Amniotic stem cell (primary cell): ENCODE measurements at regions not wholly inside any gene's neighbourhood (a gene's known extent, or its start where the extent isn't known, plus 50 kb on each side); places are given as distances from the start of the nearest gene placed in this dataset.
"Not testable (repeated sequence)": the region's sequence is repeated elsewhere in the genome, so short reads cannot be mapped to it uniquely, and the experiment has no call there.

Experiments
- DNase-seq: peaks from one replicate; lab custom pipeline; 2025; lab: John Stamatoyannopoulos, UW

DNA sequence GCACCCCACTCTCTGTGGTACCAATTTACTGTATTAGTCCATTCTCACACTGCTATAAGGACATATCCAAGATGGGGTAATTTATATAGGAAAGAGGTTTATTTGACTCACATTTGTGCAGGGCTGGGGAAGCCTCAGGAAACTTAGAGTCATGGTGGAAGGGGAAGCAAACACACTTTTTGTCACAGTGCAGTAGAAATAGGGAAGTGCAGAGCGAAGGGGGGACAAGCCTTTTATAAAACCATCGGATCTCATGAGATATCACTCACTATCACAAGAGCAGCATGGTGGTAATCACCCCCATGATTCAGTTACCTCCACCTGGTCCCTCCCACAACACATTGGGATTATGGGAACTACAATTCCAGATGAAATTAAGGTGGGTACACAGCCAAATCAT, 766.9 kb upstream of the PCDH10 start:
- no peak for DNase-seq

DNA sequence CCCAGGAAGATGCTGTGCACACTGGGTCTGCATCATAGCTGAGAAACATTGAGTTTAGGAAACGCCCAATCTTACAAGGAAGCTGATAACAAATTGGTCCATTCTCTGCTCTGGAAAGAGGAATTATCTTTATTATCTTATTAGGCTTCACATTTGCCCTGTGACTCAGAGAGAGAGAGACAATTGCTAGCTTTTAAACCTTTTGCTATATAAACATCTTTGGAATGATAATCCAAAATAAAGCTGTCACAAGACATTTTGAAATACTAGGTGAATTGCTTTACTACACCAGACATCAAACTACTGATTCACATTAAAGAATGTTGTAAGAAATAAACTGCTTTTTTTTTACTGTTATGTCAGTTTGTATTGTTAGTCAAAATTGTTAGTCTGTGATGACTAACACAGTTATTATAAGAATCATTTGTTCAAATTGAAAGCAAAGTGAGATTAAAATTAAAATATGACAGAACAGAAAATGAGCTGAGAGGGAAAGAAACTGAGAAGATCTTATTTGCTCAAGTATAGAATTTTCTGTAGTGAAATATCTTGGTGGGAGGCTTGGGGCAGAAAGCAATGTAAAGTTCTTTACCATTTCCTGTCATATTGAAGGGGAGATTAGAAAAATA, 765.4 kb upstream of the PCDH10 start:
- DNase-seq = no peak

DNA sequence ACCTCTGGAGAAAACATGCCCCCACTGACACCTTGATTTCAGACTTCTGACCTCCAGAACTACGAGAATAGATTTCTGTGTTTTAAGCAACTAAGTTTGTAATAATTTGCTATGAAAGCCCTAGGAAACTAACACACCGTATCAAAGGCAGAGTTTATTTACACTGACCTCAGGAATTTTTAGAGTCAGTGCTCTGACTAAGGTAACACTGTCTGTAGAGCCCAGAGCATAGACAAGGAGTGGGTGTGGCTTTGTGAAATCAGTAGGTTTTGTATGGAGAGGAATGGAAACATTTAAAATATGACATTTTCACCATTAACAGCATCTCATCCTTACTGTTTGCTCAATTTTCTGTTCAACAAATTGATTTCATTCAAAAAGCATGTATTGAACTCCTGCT, 764.4 kb upstream of the PCDH10 start:
- DNase-seq = no peak

DNA sequence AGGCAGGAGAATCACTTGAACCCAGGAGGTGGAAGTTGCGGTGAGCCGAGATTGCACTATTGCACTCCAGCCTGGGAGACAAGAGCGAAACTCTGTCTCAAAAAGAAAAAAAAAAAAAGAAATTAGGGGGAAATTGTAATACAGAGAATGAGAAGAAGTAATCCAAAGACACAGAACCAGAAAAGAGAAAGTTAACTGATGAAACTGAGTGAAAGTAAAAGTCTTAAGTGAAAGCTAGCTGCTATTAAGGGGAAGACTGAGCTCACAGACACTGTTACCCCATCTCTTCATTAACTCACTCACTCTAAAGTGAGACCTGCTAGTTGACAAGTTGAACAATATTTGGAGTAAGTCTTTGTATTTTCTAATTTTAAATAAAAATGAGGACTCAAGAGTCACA, 763.0 kb upstream of the PCDH10 start:
- DNase-seq = no peak

DNA sequence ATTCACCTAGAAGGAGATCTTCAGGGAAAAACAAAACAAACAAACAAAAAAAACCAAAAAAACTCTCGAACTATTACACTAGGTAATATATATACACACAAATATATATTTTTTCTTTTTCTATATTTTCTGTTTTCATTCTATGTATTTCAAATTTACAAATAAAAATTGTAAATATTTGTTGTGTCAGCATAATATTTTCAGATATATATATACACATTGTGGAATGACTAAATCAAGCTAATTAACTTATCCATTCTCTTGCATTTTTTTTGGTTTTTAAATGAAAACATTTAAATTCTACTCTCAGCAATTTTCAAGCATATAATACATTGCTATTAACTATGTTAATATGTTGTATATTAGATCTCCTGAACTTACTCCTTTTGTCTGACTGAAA, 762.0 kb upstream of the PCDH10 start:
- DNase-seq = no peak

DNA sequence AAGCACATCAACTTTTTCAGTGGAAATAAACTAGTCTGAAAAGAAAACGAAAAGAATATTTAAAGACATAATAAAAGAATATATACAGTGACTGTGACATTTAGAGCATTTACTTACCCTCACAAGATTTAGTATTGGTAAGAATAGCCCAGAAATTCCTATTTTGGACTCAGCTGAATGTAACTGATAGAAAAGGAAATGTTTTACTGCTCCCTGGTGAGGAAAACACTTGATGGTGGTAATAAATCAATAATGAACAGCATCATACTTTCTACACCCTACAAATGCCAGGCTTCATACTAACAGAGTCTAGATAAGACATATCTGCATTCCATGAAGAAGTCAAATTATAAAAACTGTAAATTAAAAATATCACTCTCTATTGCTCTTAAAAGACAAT, 753.5 kb upstream of the PCDH10 start:
- no peak for DNase-seq

DNA sequence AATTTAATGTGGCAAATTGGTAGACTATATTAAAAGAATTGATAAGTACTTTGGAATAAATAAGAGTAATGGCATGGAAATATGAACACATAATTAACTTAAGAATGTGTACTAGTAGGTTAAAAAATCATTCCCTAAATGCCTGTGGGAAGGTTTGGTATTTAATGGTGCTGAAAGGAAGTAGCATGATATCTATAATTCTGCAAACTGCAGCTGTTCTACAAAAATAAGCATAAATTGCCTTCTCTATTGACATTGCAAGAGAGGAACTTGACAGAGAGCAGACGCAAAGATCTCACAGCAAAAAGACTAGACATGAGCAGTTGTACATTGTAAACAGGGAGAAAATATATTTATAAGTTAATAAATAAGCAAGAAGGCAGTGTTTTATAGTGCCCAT, 752.5 kb upstream of the PCDH10 start:
- DNase-seq = no peak

DNA sequence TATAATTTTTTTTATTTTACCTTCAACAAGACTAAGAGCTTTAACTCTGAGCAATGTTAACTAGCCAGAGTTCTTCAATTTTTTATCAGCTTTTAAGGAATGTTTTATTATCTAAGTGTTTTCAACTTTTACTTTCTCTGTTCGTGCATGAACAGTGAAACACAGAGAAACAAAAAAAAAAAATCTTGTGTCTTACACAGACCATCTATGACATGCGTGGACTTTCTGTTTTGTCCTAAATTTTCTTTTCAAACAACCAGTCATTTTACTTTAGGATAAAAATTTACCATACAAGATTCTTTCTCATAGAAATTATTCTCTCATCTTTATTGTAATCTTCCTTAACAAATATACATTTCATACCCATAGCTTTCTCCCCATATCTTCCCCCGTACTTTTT, 731.9 kb upstream of the PCDH10 start:
- DNase-seq = no peak

DNA sequence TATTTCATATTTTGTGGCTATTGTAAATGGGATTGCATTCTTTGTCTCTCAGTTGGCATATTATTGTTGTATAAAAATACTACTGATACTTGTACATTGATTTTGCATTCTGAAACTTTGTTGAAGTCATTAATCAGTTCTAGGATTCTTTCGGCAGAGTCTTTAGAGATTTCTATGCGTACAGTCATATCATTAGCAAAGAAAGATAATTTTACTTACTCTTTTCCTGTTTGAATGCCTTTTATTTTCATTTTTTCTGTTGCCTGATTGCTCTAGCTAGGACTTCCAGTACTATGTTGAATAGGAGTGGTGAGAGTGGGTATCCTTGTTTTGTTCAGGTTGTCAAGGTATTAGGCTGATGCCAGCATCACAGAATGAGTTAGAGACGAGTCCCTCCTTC, 722.0 kb upstream of the PCDH10 start:
- no peak for DNase-seq

DNA sequence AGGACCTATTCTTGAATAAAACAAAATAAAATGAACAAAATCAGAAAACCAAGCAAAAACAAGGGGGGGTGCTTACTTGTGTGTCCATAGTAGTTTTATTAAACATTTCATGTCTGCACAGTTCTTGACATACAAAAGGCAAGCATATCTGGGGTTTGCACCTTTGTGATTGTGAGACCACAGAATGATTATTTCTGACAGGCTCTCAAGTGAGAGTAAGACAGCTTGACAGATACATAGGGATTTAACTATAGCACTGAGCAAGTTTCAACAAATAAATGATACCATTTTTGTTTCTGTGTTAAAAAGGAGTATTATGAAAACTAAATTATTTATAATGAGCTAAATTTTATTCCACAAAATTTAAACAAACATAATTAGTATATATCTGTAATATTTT, 712.0 kb upstream of the PCDH10 start:
- no peak for DNase-seq

DNA sequence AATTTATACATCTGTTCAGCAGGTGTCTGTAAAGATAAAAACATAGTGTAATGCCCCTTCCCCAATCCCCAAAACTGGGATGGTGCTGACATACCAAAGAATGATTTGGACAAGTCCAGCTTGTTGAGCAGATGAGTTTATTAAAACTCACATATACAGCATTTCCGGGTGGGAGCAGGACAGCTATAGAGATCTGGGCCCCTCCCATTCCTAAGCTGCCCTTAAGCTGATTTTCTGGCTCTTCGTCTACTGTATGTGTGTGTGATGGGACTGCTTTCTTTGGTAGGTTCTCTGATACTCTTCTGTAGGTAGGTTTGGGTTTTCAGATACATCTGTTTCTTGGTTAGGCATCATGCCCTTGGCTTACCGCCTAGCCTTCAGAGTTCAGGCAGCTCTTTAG, 703.7 kb upstream of the PCDH10 start:
- DNase-seq = no peak

DNA sequence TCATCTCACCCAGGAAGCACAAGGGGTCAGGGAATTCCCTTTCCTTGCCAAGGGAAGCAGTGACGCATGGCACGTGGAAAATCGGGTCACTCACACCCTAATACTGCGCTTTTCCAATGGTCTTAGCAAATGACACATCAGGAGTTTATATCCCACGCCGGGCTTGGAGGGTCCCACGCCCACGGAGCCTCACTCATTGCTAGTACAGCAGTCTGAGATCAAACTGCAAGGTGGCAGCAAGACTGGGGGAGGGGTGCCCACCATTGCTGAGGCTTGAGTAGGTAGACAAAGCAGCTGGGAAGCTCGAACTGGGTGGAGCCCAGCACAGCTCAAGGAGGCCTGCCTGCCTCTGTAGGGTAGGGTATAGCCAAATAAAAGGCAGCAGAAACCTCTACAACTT, 691.1 kb upstream of the PCDH10 start:
- DNase-seq = not testable (repeated sequence)

DNA sequence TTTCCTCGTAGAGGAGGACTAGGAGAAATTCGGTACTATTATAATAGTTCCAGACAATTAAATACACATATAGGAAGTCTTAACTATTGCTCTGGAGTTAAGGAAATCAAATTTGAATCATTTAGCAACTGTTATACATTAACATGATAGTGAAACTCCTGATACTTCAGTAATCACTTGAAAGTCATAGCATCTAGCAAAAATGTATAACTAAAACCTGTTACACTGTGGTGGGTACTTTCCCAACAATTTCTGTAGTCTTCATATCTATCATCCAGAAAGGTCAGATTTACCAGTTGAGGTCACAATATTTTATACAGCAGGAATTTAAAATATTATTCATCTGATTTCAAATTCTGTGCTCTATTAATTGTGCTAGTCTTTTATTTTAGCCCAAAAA, 669.6 kb upstream of the PCDH10 start:
- no peak for DNase-seq

DNA sequence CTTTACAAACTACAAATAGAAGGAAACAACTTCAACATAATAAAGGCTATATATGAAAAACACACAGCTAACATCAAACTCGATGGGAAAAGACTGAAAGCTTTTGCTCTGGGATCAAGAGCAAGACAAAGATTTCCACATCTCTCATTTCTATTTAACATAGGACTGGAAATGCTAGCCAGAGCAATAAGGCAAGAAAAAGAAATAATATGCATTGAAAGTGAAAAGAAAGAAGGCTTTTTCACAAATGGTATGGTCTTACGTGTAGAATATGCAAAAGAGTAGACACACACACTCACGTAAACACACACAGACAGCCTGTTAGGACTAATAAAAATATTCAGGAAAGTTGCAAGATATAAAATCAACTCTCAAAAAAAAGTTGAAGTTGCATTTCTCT, 660.5 kb upstream of the PCDH10 start:
- DNase-seq = no peak

DNA sequence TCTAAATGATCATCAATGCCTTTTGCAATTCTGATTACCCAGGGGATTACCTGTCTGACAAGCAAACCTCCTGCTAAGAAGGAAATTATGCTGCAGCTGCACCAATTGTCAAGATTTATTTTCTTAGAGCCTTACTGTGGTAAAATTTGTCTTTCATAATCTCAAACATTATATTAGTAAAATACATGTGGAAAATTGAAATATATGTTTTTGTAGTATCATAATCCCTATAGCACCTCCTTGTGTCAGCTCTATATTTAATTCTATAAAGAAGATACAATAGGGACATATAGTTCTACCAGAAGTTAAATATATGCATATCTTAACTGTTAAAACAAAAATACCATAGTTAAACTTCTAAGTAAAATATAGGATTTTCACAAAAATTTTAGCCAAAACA, 655.6 kb upstream of the PCDH10 start:
- no peak for DNase-seq

DNA sequence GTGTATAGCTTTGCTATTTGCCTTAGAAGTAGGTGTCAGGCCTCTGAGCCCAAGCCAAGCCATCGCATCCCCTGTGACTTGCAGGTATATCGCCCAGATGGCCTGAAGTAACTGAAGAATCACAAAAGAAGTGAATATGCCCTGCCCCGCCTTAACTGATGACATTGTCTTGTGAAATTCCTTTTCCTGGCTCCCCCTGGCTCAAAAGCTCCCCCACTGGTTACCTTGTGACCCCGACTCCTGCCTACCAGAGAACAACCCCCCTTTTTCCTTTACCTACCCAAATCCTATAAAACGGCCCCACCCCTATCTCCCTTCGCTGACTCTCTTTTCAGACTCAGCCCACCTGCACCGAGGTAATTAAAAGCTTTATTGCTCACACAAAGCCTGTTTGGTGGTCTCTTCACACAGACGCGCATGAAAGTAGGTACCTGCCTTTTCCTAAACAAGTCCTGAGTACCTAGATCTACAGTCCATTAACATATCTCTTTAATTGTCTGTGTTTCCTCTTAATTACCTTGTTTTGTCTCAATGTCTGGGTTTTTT, 653.8 kb upstream of the PCDH10 start:
- not testable (repeated sequence) for DNase-seq

DNA sequence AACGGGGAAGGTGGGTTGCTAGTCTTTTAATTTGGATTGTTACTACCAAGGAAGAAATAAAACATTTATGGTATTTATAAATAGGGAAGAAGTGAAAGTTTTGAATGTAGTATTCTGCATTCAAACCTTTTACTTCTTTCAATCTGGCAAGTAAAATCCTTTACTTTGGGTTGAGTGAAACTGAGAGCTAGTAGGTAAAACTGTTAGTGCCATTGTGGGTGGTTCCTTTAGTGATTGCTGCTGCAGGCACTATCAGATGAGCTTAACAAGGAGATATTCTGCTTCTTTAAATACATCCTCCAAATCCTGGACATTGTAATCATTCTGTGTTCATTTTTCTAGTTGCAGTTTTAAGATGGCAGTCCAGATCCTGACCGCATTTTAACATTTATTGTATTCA, 650.9 kb upstream of the PCDH10 start:
- DNase-seq = no peak

DNA sequence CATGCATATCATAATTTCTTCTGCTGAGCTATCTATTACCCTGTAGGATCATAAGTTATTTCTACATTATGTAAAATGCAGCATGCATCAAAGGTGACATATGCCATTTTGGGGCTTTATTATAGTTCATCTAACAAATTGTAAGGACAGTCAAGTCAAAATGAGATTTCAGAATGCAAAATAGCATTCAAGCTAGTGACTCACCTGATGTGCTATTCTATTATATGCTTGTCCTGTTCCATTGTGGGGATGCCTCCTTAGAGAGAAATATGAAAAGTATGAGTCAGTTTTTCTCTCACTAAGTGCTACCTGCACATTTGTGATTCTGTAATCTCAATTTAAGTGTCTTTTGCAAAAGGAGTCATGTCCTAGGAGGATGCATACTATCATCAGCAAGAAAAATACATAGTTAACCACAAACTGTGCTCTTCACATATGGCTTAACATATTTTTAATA, 647.0 kb upstream of the PCDH10 start:
- DNase-seq = no peak

DNA sequence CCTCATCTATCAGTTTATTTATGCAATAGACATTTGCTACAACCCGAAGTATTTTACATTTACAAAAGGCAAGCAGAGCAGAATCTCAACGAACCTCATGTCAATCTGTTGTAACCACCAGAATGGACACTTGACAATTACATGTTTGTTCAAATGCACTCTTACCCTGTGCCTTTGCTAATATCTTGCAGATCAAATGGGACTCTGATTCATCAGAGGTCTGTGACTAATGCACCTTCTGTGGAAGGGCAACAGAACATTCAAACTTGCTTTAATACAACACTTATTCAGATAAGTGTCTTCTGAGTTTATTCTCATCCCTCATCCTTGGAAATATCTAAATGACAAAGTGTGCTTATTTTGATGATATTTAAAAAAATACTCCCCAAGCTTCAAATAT, 644.7 kb upstream of the PCDH10 start:
- no peak for DNase-seq

DNA sequence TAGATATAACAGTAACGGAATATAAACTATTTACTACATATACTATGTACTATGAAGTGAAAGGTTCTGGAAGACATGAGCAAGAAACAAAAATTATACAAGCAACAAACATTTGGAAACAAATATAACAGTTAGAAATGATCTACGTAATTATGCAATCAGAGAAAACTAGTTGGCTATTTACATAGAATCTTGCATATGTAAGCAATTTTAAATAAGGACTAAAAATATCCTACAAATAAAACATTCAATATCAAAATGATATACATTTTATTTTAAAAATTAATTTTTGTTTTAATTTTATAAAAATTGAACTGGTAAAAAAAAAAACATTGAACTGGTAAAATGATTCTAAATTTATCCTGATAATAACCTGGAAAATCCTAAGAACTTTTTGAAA, 642.5 kb upstream of the PCDH10 start:
- no peak for DNase-seq

DNA sequence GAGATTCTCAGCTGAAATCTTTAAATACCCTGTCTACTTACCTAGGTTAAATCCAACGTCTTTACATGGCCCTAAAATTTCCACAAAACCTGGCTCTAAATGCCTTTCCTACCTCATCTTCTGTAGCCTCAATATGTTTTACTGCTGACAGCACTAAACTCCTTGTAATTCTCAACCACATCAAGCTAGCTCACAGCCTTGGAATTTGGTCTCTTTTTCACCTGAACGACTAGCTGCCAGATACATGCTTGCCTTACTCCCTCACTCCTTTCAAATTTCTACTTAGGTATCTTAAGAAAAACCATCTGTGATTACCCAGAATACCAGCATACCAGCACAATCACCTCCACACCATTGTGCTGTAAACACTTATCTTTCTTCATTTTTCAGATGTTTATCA, 635.6 kb upstream of the PCDH10 start:
- no peak for DNase-seq

DNA sequence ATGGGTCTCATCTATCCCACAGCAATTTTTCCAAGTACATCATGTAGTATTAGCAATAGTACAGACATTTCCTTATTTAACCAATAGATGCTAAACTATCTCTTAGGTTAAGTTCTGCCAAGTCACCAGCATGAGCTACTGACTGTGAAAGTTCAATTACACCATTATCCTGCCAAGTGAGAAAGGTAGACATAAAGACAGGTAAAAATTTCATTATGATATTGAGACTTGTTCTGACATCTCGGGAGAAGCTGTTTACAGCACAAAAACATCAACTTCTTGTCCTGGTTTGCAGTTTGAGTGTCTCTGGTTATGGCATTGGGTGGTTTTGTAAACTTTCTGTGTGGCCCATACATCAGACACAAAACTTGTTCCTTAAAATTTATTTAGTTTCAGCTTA, 622.4 kb upstream of the PCDH10 start:
- DNase-seq = no peak

DNA sequence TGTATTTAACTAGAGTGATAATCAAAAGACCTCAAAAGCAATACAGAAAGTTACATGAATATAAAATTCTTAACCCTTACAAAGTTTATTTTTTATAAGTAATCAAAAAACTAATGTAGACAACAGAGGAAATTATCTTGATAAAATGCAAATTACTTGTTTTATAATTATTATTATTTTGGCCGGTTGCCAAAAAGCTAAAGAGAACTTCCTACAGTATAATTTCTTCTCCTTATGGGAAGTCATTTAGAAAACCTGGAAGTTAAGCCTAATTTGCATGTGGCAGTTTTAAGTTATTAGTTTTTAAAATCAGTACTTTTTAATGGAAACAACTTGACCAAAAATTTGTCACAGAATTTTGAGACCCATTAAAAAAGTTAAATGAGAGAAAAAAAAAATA, 621.3 kb upstream of the PCDH10 start:
- no peak for DNase-seq

DNA sequence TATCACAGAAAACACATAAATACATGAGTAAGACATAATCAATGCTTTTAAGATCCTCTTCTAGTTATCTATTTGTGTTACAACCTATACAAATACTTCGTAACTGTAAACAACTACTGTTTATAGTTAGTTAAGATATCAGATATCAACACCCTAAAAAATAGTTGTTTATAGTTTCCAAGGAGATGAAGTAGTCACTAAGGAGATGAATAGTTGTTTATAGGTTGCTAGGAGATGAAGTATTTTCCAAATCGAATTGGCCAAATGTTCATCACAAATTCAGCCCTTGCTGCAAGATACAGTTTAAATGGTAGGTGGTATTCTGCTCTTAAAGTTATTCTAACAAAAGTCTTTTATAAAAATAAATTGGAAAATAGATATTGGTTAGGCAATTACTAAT, 618.2 kb upstream of the PCDH10 start:
- no peak for DNase-seq

DNA sequence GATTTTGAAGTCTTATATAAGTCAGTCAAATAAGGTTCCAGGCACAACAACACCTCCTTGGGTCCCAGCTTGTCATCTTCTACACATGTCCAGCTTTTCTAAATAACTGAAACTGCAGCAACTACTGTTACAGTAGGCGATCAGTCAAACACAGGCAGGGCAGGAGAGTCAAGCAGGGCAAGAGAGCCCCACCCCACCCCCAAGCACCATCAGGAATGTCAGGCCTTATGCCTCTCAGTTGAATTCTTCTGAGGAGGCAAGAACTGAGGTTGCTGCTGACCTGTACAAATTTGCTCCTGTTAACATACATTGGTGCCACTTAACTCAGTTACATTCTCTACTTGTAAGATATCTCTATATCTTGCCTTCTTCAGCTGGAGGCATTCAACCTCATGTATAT, 608.8 kb upstream of the PCDH10 start:
- DNase-seq = no peak
